Mesodermal cell (in vitro differentiated cells): ENCODE measurements at regions not wholly inside any gene's neighbourhood (a gene's known extent, or its start where the extent isn't known, plus 50 kb on each side); places are given as distances from the start of the nearest gene placed in this dataset.

Experiments
- H3K27ac ChIP-seq: 2 replicates; pipeline ENCODE4 v1.7.0; 2013; ENCODE audit warnings: mild to moderate bottlenecking, low read depth, low read length, moderate library complexity; ENCODE audit not compliant: severe bottlenecking
- H3K36me3 ChIP-seq: 2 replicates; pipeline ENCODE4 v1.7.1; 2013; ENCODE audit warnings: mild to moderate bottlenecking, low read length, moderate library complexity; ENCODE audit not compliant: control insufficient read depth, insufficient read depth
- H3K4me1 ChIP-seq: one replicate; pipeline ENCODE4 v1.7.1; 2013; ENCODE audit warnings: mild to moderate bottlenecking, low read length; ENCODE audit not compliant: insufficient read depth, control insufficient read depth, poor library complexity, severe bottlenecking
- H3K4me3 ChIP-seq: 2 replicates; pipeline ENCODE4 v1.7.0; 2013; ENCODE audit warnings: low read length, control low read depth, mild to moderate bottlenecking; ENCODE audit not compliant: insufficient read depth, poor library complexity, severe bottlenecking; ENCODE audit errors: extremely low read depth
- H3K9me3 ChIP-seq: 2 replicates; pipeline ENCODE4 v1.7.1; 2013; ENCODE audit warnings: mild to moderate bottlenecking, low read length, moderate library complexity; ENCODE audit not compliant: control insufficient read depth
- WGBS, 2 experiments: methylation state at CpG; one replicate each; pipeline ENCODE4 v1.1.5; 2013; ENCODE audit warnings: missing lambda C conversion rate in 2 of 2; ENCODE audit not compliant: insufficient coverage in 2 of 2; 5-methylcytosine and 5-hydroxymethylcytosine counted together

- Histone ChIP-seq H3K4me1 (no peaks in the 10 kb centered on the region), H3K36me3 (no peaks in the 10 kb centered on the region), H3K4me3 (no peak overlapping the region), H3K9me3 (peaks cover 21% of the 10 kb centered on the region), H3K27ac (no peak overlapping the region)
Measured at GRCh38 chr18:72470391-72470790, 73.8 kb downstream of the CBLN2 start.

GRCh38 chr18:72468021-72468710 is 76.0 kb downstream of the CBLN2 start:
- Histone ChIP-seq H3K9me3 (peaks cover 16% of the 10 kb centered on the region), H3K4me1 (no peaks in the 10 kb centered on the region), H3K4me3 (no peak overlapping the region), H3K36me3 (no peaks in the 10 kb centered on the region), H3K27ac (no peak overlapping the region)
- 67 to 73% methylated on average over 2 of the region's 4 CpGs for WGBS, 2 experiments

- no peaks in the 10 kb centered on the region for H3K36me3 ChIP-seq
- peaks cover 5% of the 10 kb centered on the region for H3K9me3 ChIP-seq
- no peaks in the 10 kb centered on the region for H3K4me1 ChIP-seq
- no peak overlapping the region for H3K4me3 ChIP-seq
- WGBS, 2 experiments = 57% methylated on average over 1 of the region's 1 CpG; no CpG with 5 or more reads in 1 of the 2 experiments
- no peak overlapping the region for H3K27ac ChIP-seq
Measured at GRCh38 chr18:72460210-72460680, 83.9 kb downstream of the CBLN2 start.

- Histone ChIP-seq H3K27ac (no peak overlapping the region), H3K4me3 (no peak overlapping the region), H3K36me3 (no peaks in the 10 kb centered on the region), H3K4me1 (no peaks in the 10 kb centered on the region), H3K9me3 (peaks cover 10% of the 10 kb centered on the region)
Measured at GRCh38 chr18:72458271-72458670, 85.9 kb downstream of the CBLN2 start.

GRCh38 chr18:72456802-72457201 is 87.3 kb downstream of the CBLN2 start:
- Histone ChIP-seq H3K9me3 (peaks cover 19% of the 10 kb centered on the region), H3K36me3 (no peaks in the 10 kb centered on the region), H3K4me1 (no peaks in the 10 kb centered on the region), H3K27ac (no peak overlapping the region), H3K4me3 (no peak overlapping the region)
- WGBS, 2 experiments = no CpG with 5 or more reads among the region's 1 CpG

- Histone ChIP-seq H3K4me1 (no peaks in the 10 kb centered on the region), H3K36me3 (no peaks in the 10 kb centered on the region), H3K4me3 (no peak overlapping the region), H3K27ac (no peak overlapping the region), H3K9me3 (peaks cover 20% of the 10 kb centered on the region)
- WGBS, 2 experiments = 50 to 62% methylated on average over 3 of the region's 6 CpGs
Measured at GRCh38 chr18:72452328-72452727, 91.8 kb downstream of the CBLN2 start.

GRCh38 chr18:72444798-72445155 is 99.4 kb downstream of the CBLN2 start:
- Histone ChIP-seq H3K4me3 (no peak overlapping the region), H3K9me3 (no peaks in the 10 kb centered on the region), H3K27ac (no peak overlapping the region), H3K36me3 (no peaks in the 10 kb centered on the region), H3K4me1 (no peaks in the 10 kb centered on the region)
- WGBS, 2 experiments = 25% methylated on average over 3 of the region's 4 CpGs; no CpG with 5 or more reads in 1 of the 2 experiments

GRCh38 chr18:72444111-72444797 is 99.9 kb downstream of the CBLN2 start:
- no peaks in the 10 kb centered on the region for H3K9me3 ChIP-seq
- H3K4me3 ChIP-seq = no peak overlapping the region
- 51 to 55% methylated on average over 3 of the region's 7 CpGs for WGBS, 2 experiments
- H3K4me1 ChIP-seq = no peaks in the 10 kb centered on the region
- H3K27ac ChIP-seq = no peak overlapping the region
- no peaks in the 10 kb centered on the region for H3K36me3 ChIP-seq

- WGBS, 2 experiments = 82% methylated on average over 1 of the region's 3 CpGs; no CpG with 5 or more reads in 1 of the 2 experiments
- Histone ChIP-seq H3K27ac (no peak overlapping the region), H3K4me1 (no peaks in the 10 kb centered on the region), H3K9me3 (no peaks in the 10 kb centered on the region), H3K36me3 (no peaks in the 10 kb centered on the region), H3K4me3 (no peak overlapping the region)
Measured at GRCh38 chr18:72436401-72436800, 107.7 kb downstream of the CBLN2 start.

GRCh38 chr18:72433756-72434155 is 110.4 kb downstream of the CBLN2 start:
- 87% methylated on average over 2 of the region's 5 CpGs; no CpG with 5 or more reads in 1 of the 2 experiments for WGBS, 2 experiments
- Histone ChIP-seq H3K9me3 (peaks cover 13% of the 10 kb centered on the region), H3K4me3 (no peak overlapping the region), H3K27ac (no peak overlapping the region), H3K36me3 (no peaks in the 10 kb centered on the region), H3K4me1 (no peaks in the 10 kb centered on the region)

- peaks cover 17% of the 10 kb centered on the region for H3K9me3 ChIP-seq
- 67% methylated on average over 1 of the region's 2 CpGs; no CpG with 5 or more reads in 1 of the 2 experiments for WGBS, 2 experiments
- no peak overlapping the region for H3K27ac ChIP-seq
- no peaks in the 10 kb centered on the region for H3K36me3 ChIP-seq
- H3K4me1 ChIP-seq = no peaks in the 10 kb centered on the region
- H3K4me3 ChIP-seq = no peak overlapping the region
Measured at GRCh38 chr18:72427721-72428120, 116.4 kb downstream of the CBLN2 start.
